ENCODE measurements at regions not wholly inside any gene's neighbourhood (a gene's known extent, or its start where the extent isn't known, plus 50 kb on each side); places are given as distances from the start of the nearest gene placed in this dataset.
A peak's percentile ranks its signal among the peaks of the same experiment; 100 is the strongest.
"Not testable (repeated sequence)": the region's sequence is repeated elsewhere in the genome, so short reads cannot be mapped to it uniquely, and the experiment has no call there.

DNA sequence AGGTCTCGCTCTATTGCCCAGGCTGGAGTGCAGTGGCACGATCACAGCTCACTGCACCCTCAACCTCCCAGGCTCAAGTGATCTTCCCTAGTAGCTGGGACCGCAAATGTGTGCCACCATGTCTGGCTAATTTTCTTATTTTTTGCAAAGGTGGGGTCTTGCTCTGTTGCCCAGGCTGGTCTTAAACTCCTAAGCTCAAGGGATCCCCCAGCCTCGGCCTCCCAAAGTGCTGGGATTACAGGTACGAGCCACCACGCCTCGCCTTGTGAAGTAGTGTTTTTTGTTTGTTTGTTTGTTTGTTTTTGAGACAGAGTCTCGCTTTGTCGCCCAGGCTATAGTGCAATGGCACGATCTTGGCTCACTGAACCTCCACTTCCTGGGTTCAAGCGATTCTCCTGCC is 125.5 kb downstream of the HAUS1 start:
- not testable (repeated sequence) for DNase-seq

DNA sequence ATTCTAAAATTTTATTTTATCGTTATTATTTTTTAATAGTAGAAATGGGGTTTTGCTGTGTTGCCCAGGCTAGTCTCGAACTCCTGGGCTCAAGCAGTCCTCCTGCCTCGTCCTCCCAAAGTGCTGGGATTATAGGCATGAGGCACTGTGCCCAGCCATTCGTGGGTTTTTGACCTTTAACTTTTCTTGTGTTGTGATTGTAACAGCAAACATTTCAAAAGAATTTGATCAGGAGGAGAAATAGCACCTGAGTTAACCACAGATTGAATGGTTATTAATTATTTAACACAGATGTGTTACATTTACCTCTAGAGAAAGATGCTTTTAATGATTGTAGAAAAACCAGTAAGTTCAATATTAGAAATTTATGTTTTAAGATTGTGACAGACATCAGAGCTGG is 132.0 kb downstream of the HAUS1 start:
- no peak for DNase-seq

DNA sequence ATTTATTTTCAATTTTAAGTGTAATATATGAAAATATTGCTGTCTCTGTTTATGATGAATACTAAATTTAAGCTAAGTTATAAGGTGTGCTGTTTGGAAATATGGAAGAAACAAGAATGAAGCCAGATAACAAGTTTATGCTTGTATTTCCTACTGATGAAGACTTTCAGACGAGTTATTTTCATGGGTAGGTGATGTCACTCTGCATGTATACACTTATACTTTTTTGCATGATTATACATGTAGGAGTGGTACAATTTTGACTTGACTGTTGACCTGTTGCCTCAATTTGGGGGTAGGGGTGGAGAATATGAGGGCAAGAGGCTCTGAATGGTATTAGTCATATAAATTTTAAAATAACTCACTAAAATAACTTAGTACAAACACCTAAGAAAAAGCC is 133.7 kb downstream of the HAUS1 start:
- no peak for DNase-seq

DNA sequence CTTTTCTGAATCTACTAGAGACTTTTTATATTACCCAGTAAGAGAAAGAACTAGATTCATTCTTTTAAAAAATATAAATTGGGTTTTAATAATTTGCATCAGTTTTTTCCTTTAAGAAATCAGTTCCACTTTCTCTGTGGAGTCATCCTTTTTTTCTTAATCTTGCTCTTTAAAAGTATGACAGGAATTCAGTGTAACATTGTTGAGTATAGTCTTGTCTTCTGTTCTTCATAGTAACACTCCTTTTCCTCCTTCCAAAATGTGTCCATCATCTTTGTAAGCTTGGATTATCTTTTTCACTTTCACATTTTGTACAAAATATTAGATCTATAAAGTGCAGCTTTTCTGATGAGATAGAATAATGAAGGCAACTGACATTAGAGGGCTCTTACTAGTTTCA is 135.4 kb downstream of the HAUS1 start:
- DNase-seq, result no peak

DNA sequence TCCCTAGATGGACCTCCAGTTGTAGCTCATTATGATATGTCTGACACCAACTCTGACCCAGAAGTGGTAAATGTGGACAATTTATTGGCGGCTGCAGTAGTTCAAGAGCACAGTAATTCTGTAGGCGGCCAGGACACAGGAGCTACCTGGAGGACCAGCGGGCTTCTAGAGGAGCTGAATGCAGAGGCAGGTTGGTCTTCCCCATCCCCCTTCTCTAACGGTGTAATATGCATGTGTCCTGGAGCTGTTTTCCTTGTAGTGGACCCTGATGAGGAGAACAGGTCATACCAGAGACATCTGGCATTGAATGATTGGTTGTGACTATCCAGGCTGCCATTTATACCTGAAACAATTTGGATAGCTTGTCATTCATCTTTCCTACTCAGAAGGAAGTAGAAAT is 135.8 kb downstream of the HAUS1 start:
- DNase-seq, result no peak

DNA sequence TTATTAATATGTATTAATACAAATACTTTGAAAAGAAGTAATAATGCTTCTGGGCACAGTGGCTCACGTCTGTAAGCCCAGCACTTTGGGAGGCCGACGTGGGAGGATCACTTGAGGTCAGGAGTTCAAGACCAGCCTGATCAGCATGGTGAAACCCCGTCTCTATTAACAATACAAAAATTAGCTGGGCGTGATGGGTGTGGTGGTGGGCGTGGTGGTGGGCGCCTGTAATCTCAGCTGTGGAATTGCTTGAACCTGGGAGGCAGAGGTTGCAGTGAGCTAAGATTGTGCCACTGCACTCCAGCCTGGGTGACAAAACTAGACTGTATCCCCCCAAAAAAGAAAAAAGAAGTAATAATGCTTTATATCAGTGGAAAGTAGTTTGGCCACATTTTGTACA is 137.2 kb downstream of the HAUS1 start:
- DNase-seq, result not testable (repeated sequence)

DNA sequence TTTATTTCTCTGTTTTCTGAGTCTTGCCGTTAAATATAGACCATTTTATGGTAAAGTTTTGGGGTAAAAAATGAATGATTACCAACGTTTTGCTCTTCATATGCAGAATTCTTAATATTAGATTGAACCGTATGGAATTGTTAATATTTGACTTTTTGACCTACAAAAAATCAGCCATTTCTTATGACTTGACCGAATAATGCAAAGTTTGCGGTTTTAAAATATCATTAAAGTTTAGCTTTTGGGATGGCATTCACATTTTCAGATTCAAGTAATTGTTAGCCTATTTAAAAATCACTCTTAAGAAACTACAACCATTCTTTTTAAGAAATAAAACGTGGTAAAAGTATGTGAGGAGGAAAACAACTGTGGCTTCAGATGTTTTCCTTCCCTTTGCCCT is 138.0 kb downstream of the HAUS1 start:
- DNase-seq, result no peak

DNA sequence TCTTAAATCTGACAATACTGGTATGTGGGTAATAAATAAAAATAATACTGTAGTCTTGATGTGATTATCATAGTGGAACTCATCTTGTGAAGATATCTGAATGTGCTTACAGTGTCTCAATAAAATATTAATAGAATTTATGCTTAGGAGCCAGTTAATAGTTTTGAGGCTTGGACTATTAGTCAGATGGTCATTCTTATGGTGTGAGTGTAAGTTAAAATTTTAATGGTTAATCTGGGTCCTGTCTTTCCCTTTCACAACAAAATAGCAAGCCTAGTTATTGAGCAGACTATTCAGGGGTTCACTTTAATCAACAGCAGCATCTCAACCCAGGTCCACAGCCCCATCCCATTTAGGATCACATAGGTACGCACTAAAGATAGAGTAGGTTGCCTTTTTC is 138.9 kb downstream of the HAUS1 start:
- no peak for DNase-seq

DNA sequence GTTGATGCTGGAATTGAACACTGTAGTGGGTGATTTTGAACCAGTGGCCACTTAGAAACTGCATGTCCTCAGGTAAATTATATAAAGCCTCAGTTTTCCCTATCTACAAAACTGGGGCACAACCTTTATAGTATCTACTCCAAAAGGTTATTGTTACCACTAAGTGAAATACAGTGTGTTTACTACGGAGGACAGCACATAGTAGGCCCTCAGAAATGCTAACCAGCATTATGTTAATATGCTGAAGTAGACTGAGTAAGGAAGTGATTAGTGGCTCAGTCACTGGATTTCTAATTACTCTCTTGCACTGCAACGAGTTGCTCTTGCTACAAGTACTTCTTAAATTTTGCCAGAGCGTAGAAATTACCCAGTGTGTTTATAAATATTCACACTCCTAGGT is 139.5 kb downstream of the HAUS1 start:
- no peak for DNase-seq

DNA sequence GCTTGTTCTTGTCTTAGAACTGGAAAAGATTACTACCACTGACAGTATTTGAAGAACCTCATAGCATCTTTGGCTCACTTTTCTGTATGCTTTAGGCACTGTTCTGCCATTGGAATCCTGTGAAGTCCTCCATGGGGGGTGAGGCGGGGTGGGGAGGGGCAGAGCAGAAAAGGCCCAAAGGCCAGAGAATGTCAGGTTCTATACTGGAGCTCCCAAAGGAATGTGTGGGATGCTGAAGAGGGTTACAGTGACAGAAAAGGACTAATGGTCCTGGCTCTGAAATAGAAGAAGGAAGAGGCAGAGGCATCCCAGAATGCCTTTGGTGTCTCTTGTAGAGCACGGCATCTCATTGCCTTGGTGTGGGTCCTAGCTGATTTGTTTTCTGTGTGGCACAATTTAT is 141.9 kb downstream of the HAUS1 start:
- DNase-seq, result no peak

DNA sequence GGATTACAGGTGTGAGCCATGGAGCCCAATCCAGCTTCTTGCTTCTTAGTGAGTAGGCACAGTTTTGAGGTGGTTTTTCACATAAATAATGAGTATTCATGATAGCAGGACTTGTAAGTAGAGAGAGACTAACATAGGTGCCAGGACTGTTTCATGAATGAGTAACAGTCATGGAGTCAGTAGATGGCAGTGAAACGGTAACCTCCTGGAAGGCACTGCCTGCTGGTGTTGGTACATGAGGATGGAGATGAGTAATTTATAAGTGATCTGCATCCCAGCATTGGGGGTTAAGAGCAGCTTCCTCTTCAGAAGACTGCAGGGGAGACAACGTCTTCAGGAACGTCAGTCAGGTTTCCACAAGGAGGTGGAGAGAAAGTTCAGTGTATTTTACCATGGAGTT is 143.8 kb downstream of the HAUS1 start:
- DNase-seq, result no peak

DNA sequence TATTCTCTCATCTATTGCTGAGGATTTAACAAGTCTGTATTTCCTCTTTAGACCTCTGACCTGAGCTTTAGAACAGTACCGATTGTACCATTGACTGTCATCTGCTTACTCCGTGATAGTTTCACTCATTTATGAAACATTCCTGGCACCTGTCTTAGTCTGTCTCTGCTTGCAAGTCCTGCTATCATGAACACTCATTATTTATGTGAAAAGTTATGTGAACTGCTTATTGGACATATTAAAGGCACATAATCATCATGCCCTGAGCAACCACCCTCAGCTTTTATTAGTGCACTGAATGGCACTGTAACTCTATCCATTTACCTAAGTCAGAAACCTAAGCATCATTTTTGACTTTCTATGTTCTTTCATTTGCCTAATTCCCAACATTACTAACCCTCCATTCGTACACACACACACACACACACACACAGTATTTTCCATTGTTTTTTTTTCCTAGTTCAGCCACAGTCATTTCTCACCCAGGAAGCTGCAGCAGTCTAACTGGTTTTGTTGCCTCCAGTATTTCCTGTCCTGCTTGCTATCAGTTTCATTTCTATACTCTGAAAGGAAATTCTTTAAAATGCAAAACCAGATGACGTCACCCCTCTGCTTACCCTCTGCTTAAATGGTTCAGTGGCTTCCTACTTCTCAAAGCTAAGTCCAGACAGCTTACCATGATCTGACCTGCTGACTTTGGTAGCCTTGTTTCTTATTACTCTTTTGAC is 146.1 kb downstream of the HAUS1 start:
- DNase-seq, result peak; percentile 86

DNA sequence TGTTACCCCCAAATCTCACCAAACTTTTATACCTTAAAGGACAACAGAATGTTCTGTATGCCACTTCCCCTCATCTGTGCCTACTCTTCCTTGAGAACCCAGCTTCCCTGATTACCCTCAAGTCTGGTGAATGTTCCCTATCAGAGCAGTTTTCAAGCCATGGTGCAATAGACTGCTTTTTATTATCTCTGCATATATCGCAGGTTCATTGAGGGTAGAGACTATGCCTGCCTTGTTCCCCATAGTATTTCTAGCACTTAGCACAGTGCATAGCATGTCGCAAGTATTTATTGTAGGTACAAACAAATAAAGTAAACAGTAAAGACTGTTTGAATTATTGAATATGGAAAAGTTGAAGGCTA is 146.6 kb downstream of the HAUS1 start:
- DNase-seq, result peak; percentile 84

DNA sequence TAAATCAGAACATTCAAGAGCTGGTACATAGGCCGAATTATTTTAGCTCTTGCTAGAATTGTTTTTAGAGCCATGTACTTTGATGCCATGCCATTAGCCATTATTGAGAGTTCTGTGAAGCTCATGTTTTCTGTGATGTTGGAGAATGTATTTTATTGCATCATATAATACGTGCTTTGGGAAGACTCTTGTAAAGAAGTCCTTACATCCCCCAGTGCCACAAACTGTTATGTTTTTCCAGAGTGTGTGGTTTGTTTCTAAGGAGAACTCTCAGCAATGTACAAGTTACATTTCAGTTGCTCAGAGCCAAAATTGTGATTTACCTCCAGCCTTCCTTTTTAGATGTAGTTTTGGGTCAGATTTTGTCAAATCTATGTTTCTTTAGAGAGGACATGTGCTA is 148.6 kb downstream of the HAUS1 start:
- DNase-seq, result no peak

DNA sequence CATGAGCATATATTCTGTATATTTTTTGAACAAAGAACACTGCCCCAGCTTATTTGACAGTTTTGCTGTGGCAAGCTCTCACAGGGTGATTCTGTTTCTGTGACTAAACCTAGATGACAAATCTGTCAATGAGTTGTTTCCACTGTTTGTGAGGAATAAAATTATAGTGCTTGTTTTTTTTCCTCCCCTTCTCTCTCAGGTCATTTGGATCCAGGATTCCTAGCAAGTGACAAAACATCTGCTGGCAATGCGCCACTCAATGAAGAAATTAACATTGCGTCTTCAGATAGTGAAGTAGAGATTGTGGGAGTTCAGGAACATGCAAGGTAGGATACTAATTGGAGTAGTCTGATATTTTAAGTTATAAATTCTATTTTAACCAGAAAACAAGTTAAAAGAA is 149.3 kb downstream of the HAUS1 start:
- no peak for DNase-seq

DNA sequence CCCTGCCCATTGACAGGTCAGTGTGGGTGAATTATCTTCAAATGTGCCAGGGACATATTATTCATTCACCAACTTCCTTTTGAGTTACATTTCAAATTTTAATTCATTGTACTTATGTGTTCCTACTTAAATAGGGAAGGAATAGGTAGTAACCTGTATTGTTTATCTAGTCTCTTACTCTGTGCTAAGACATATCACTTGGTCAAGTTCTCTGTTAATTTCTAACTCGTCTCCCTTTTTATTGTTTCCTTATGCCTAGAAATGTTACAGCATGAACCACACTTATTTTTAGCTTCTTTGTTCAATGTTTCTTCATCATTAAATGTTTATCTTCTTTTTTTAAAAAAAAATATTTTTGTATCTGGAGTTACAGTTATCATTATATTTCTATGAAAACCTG is 151.9 kb downstream of the HAUS1 start:
- DNase-seq, result no peak

DNA sequence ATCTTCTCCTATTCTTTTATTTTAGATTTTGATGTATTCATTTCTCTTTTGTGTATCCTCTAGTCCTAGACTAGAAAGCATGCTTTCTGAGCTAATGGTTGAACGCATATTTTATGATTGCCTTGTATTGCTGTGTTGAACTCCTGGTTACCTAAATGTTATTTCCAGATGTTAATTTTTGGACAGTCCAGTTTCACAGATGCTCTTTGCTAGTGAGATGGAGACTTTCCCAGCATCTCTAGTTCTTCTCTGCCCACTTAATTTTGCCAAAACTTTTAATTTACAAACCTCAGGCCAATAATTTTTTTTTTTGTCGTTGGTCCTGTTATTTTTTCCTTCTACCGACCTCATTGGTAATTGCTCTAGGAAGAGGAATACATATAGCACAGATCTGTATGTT is 153.2 kb downstream of the HAUS1 start:
- DNase-seq, result no peak

DNA sequence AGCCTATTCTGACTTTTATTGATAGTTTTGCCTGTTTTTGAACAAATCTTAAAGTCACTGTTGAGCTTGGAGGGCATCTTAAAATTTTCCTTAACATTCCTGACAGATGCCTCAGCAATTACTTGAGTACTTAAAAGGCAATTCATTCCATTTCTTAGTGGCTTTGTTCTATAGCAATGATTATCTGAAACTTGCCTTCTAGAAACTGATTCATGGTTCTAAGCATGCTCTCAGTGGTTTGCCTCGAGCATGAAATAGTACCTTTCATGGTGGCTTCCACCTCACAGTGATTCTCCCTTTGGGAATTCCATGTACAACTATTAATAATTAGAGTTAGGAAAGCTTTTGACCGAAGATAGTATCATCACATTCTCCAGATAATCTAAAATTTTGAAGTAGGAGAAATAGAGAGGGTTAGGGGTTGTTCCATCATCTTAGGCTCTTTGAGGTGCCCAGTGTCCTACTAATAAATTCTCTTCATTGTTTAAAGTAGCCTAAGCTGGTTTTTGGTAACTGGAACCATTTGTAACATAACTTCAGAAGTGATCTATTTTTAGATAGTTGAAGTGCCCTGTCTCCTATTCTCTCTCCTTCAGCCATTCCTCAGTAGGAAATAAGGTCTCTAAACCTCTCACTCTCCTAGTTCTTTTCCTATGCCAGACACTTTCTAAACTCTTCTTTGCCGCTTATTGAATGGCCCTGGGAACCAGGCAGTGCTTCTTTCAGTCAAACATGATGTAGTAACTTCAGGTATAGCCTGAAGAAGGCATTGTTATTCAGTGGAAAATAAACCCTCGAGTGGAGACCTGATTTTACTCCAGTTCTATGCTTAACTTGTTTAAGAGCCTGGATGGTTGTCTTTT is 156.1 kb downstream of the HAUS1 start:
- DNase-seq, result no peak

DNA sequence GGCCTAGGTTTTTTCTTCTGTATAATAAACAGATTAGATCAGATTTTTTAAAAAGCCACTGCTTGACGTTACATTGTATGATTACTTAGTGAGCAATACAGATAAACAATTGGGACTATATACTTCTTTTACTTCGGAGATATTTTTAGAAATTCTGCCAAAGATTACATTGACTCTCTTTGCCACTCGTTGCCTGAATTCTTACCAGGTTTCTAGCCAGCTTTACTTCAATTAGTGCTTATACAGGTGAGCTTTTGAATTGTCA is 156.6 kb downstream of the HAUS1 start:
- DNase-seq, result no peak

DNA sequence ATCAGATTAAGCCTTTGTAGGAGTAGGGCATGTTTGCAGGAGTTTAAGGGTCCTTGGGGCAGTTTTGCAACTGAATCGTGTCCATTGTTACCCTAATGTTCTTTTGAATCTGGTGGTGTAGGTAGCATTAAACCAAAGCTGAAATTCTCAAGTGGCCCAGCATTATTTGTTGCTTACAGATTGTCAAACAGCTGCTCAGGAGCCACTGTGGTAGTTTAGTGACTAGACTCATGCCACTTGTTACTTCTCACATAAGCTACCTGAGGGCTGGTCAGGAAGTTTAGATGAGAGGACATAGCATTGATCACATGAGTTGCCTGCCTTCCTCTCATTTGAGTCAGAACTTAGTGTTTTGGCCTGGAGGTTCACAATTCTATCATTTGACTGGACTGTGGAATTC is 157.6 kb downstream of the HAUS1 start:
- DNase-seq, result no peak

DNA sequence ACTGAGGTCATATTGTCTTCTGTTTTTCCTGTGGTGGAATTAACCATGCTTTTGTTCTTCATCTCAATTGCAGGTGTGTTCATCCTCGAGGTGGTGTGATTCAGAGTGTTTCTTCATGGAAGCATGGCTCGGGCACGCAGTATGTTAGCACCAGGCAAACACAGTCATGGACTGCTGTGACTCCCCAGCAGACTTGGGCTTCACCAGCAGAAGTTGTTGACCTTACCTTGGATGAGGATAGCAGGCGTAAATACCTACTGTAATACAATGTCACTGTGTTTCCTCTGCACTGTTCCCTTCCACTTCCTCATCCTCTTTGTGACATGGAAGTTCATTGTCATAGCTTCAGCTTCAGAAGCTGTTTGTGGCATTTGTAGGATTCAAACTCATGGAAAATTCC is 158.7 kb downstream of the HAUS1 start:
- DNase-seq, result no peak

DNA sequence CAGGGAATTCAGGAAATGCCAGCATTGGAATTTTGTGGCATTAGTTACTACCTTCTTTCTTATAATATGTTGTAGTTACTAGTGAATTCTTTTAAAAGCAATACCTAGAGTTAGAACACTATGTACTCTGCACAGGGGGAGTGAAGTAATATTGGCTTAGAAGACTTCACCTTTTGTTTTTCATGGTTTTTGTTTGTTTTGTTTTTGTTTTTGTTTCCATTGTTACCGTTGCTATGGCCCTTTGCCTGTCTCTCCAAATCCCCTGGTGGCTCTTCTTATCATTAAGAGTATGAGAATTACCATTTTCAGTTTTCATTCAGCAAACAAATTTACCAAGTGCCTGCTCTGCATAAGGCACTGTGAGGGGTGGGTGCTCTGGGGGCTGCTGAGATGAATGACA is 160.1 kb downstream of the HAUS1 start:
- no peak for DNase-seq

DNA sequence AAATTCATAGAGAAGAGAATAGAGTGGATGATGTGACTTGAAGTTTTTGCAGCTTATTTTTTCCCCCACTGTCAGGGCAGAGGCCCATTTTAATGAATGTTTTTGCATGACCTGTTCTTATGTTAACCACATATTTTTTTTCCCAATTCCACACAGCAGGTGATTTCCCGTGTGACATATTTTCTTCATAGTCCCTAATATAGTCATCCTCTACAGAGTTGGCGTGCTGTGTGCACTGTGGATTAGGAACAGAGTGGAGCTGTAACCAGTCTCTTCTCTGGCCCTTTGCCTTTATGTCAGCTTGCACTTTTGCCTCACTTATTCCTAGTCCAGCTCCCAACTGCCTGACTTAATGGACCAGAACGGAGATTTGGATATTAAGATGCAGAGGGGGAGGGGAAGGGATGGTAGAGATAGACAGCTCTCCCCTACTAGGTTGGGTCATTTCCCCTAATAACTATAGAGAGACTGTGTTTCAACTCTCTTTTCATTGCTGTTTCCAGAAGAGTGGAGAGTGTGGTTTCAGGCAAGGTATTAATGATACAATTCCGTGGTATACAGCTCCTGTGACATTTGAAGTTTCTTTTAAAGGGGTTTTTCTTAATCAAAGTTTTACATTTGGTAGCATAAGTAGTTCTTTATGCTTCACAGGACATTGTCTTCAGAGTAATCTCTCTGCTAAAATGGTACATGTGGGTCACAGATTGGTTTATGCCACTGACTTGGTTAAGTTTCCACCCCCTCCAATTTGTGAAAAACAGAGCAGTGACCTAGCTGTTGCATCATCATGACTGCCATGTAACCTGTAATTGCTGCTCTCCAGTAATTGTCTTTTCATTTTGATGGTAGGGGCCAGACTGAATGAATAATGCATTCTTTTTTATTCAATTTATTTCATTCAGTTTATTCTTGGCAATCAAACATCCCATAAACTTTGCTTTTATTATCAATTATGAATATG is 161.3 kb downstream of the HAUS1 start:
- no peak for DNase-seq

DNA sequence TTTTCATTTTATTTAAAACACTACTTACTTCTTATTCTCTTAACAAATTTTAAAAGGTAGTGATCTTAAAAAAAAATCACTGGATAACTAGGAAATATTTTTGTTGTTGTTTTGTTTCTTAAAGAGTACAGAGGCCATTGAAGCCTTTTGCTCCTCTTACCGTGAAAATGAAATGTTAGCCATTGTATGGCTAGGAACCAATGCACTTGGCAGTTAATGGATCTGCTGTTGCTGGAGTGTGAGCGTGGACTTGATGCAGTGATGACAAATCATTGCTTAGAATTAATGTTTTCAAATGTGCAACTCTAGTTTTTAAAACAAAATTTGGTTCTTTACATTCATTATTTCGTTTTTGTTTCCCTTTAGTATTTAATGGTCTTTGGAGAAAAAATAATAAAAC is 162.3 kb downstream of the HAUS1 start:
- DNase-seq, result no peak
